Psoas muscle (tissue), 7 donors: ENCODE measurements at regions not wholly inside any gene's neighbourhood (a gene's known extent, or its start where the extent isn't known, plus 50 kb on each side); places are given as distances from the start of the nearest gene placed in this dataset.

Source experiments
- ATAC-seq, 4 donors: fragments of 200-7000 bp; cut with Tn5 transposase; one replicate each; pipeline ENCODE4 v1.9.1; 2020; ENCODE audit warnings: moderate library complexity in 3 of 4, mild to moderate bottlenecking in 2 of 4
- DNase-seq, 2 donors: peaks; one replicate each; pipeline ENCODE4 v3.0.0-alpha.2; 2020
- H3K27ac ChIP-seq: fragments of 200-600 bp; one replicate; pipeline ENCODE4 v1.8.0; 2022
- H3K27me3 ChIP-seq, 3 donors: fragments of 200-600 bp in 1 of 3; one replicate each; pipeline versions ENCODE4 v1.6.1 to v1.8.0; 2013 to 2022; ENCODE audit warnings: low read length in 2 of 3, mild to moderate bottlenecking in 2 of 3, moderate library complexity in 1 of 3; ENCODE audit not compliant: insufficient read depth in 3 of 3
- H3K36me3 ChIP-seq, 2 donors: fragments of 200-600 bp in 1 of 2; one replicate each; pipeline versions ENCODE4 v1.6.1 to v1.8.0; 2013 to 2022; ENCODE audit warnings: low read depth in 1 of 2, mild to moderate bottlenecking in 1 of 2, moderate library complexity in 1 of 2; ENCODE audit not compliant: insufficient read depth in 1 of 2
- H3K4me1 ChIP-seq: fragments of 200-600 bp; one replicate; pipeline ENCODE4 v1.8.0; 2022
- H3K4me3 ChIP-seq: fragments of 200-600 bp; one replicate; pipeline ENCODE4 v1.8.0; 2022; ENCODE audit warnings: mild to moderate bottlenecking
- H3K9me3 ChIP-seq: fragments of 200-600 bp; one replicate; pipeline ENCODE4 v1.8.0; 2022
- CTCF ChIP-seq: fragments of 200-600 bp; IDR thresholded peaks from one replicate; pipeline ENCODE4 v1.8.0; 2022; ENCODE audit warnings: antibody characterized with exemption
- WGBS, 3 donors: extraction: QIAGEN DNeasy Blood & Tissue Kit; methylation state at CpG; one replicate each; pipeline versions ENCODE4 v1.1.6 to v1.1.7; 2013; 5-methylcytosine and 5-hydroxymethylcytosine counted together
- intact Hi-C, 2 donors: fragments of 100-400 bp; cut with DNase I; formaldehyde crosslinking; loops; one replicate each; pipeline versions ENCODE4 v1.11.0 to v1.14.2; 2022
- donor health status: healthy with polysubstance abuse.
- donor health status: DM: no; HTN: no; CAD: no; lungs with moderate emphysema.
- donor health status: Bipolar disorder and iron deficiency.
- donor health status: healthy.
- donor health status: DM: yes; HTN: yes; CAD: no.
- donor health status: DM: no; HTN: no; CAD: no.
- donor health status: DM: yes; HTN: yes; CAD: no.

GRCh38 chr17:70454377-70454776 is 285.0 kb downstream of the KCNJ2 start:
- WGBS, 3 donors, result 86 to 88% (median 86%) methylated on average over 4 of the region's 4 CpGs
- H3K36me3 ChIP-seq, result no peaks in the 10 kb centered on the region
- no peaks in the 10 kb centered on the region for H3K27me3 ChIP-seq
- intact Hi-C loops, result no loop called here
- H3K27ac ChIP-seq, result no peak overlapping the region
- H3K9me3 ChIP-seq, result no peaks in the 10 kb centered on the region
- no peak overlapping the region for H3K4me3 ChIP-seq
- ATAC-seq, result no peak
- no peak for TF ChIP-seq CTCF
- no peak for DNase-seq
- H3K4me1 ChIP-seq, result no peaks in the 10 kb centered on the region

GRCh38 chr17:70454908-70455307 is 285.6 kb downstream of the KCNJ2 start:
- no peaks in the 10 kb centered on the region for H3K9me3 ChIP-seq
- no peak overlapping the region for H3K4me3 ChIP-seq
- H3K27me3 ChIP-seq, result no peaks in the 10 kb centered on the region
- no peak for DNase-seq
- no peak overlapping the region for H3K27ac ChIP-seq
- no peak for ATAC-seq
- TF ChIP-seq CTCF, result no peak
- intact Hi-C loops, result no loop called here
- H3K36me3 ChIP-seq, result no peaks in the 10 kb centered on the region
- no peaks in the 10 kb centered on the region for H3K4me1 ChIP-seq

- no peak for ATAC-seq
- no peaks in the 10 kb centered on the region for H3K27me3 ChIP-seq
- H3K27ac ChIP-seq, result no peak overlapping the region
- intact Hi-C loops, result no loop called here
- no peaks in the 10 kb centered on the region for H3K36me3 ChIP-seq
- no peak overlapping the region for H3K4me3 ChIP-seq
- no peaks in the 10 kb centered on the region for H3K9me3 ChIP-seq
- no peak for TF ChIP-seq CTCF
- DNase-seq, result no peak
- WGBS, 3 donors, result 74 to 80% (median 79%) methylated on average over 2 of the region's 2 CpGs
- H3K4me1 ChIP-seq, result no peaks in the 10 kb centered on the region
Observed at GRCh38 chr17:70464995-70465394, 295.7 kb downstream of the KCNJ2 start.

GRCh38 chr17:70468661-70469060 is 299.3 kb downstream of the KCNJ2 start:
- TF ChIP-seq CTCF, result no peak

GRCh38 chr17:70473049-70473448 is 303.7 kb downstream of the KCNJ2 start:
- no peaks in the 10 kb centered on the region for H3K27me3 ChIP-seq
- H3K36me3 ChIP-seq, result no peaks in the 10 kb centered on the region
- no peaks in the 10 kb centered on the region for H3K4me1 ChIP-seq
- H3K27ac ChIP-seq, result no peak overlapping the region
- no peaks in the 10 kb centered on the region for H3K9me3 ChIP-seq
- H3K4me3 ChIP-seq, result no peak overlapping the region
- intact Hi-C loops, result no loop called here
- TF ChIP-seq CTCF, result no peak
- ATAC-seq (no peak), DNase-seq (no peak)
- 95 to 98% (median 97%) methylated on average over 4 of the region's 4 CpGs for WGBS, 3 donors

More at GRCh38 chr17:70468661-70469060, 299.3 kb downstream of the KCNJ2 start:
- Histone ChIP-seq H3K4me1 (no peaks in the 10 kb centered on the region), H3K36me3 (no peaks in the 10 kb centered on the region), H3K27ac (no peak overlapping the region), H3K9me3 (no peaks in the 10 kb centered on the region), H3K27me3 (no peaks in the 10 kb centered on the region), H3K4me3 (no peak overlapping the region)
- intact Hi-C loops, result no loop called here
- ATAC-seq, result no peak
- no peak for DNase-seq
- 37 to 50% (median 38%) methylated on average over 2 of the region's 2 CpGs for WGBS, 3 donors
